H9 (cell line): ENCODE measurements at regions not wholly inside any gene's neighbourhood (a gene's known extent, or its start where the extent isn't known, plus 50 kb on each side); places are given as distances from the start of the nearest gene placed in this dataset.

Experiments used
- DNase-seq: peaks from one replicate; pipeline ENCODE4 v3.0.0-alpha.2; 2017
- H2AFZ ChIP-seq: one replicate; pipeline ENCODE4 v1.6.1; 2013; ENCODE audit warnings: mild to moderate bottlenecking, low read length, control low read depth, moderate library complexity
- H2AK5ac ChIP-seq: 2 replicates; pipeline ENCODE4 v1.6.1; 2013; ENCODE audit warnings: low read length, control low read depth, mixed read lengths; ENCODE audit not compliant: insufficient read length
- H2BK120ac ChIP-seq: one replicate; pipeline ENCODE4 v1.6.1; 2013; ENCODE audit warnings: low read depth, mild to moderate bottlenecking, low read length, control low read depth, inconsistent platforms; ENCODE audit not compliant: poor library complexity, severe bottlenecking
- H2BK12ac ChIP-seq: 2 replicates; pipeline ENCODE4 v1.6.1; 2013; ENCODE audit warnings: low read length, control low read depth, mixed read lengths, low read depth; ENCODE audit not compliant: insufficient read length
- H2BK15ac ChIP-seq: 2 replicates; pipeline ENCODE4 v1.6.1; 2013; ENCODE audit warnings: low read depth, low read length, control low read depth
- H2BK20ac ChIP-seq: one replicate; pipeline ENCODE4 v1.6.1; 2013; ENCODE audit warnings: low read depth, mild to moderate bottlenecking, low read length, control low read depth, inconsistent platforms; ENCODE audit not compliant: poor library complexity, severe bottlenecking
- H2BK5ac ChIP-seq: 2 replicates; pipeline ENCODE4 v1.6.1; 2013; ENCODE audit warnings: low read length, control low read depth, mixed read lengths; ENCODE audit not compliant: insufficient read length
- H3K14ac ChIP-seq: 2 replicates; pipeline ENCODE4 v1.6.1; 2013; ENCODE audit warnings: low read length, control low read depth; ENCODE audit not compliant: insufficient read depth
- H3K18ac ChIP-seq: 2 replicates; pipeline ENCODE4 v1.6.1; 2013; ENCODE audit warnings: low read depth, mild to moderate bottlenecking, mixed read lengths, low read length, control low read depth; ENCODE audit not compliant: insufficient read length
- H3K23ac ChIP-seq: 2 replicates; pipeline ENCODE4 v1.6.1; 2013; ENCODE audit warnings: low read length, control low read depth, mixed read lengths, low read depth; ENCODE audit not compliant: insufficient read length
- H3K23me2 ChIP-seq: 2 replicates; pipeline ENCODE4 v1.6.1; 2013; ENCODE audit warnings: low read depth, mild to moderate bottlenecking, mixed read lengths, low read length, control low read depth; ENCODE audit not compliant: insufficient read length, poor library complexity, severe bottlenecking
- H3K27ac ChIP-seq: 2 replicates; pipeline ENCODE4 v1.5.1; 2013; ENCODE audit warnings: low read length, control low read depth, mixed read lengths, low read depth; ENCODE audit not compliant: insufficient read length
- H3K27me3 ChIP-seq: 2 replicates; pipeline ENCODE4 v1.6.1; 2013; ENCODE audit warnings: low read length, control low read depth, inconsistent platforms; ENCODE audit not compliant: insufficient read depth
- H3K4ac ChIP-seq: 2 replicates; pipeline ENCODE4 v1.6.1; 2013; ENCODE audit warnings: low read depth, mild to moderate bottlenecking, control low read depth, inconsistent platforms, low read length, moderate library complexity
- H3K4me1 ChIP-seq: 2 replicates; pipeline ENCODE4 v1.6.1; 2013; ENCODE audit warnings: low read length, control low read depth, inconsistent platforms; ENCODE audit not compliant: insufficient read depth
- H3K4me2 ChIP-seq: 2 replicates; pipeline ENCODE4 v1.6.1; 2013; ENCODE audit warnings: low read length, control low read depth, mixed read lengths; ENCODE audit not compliant: insufficient read length, insufficient read depth
- H3K56ac ChIP-seq: 2 replicates; pipeline ENCODE4 v1.6.1; 2013; ENCODE audit warnings: low read depth, mild to moderate bottlenecking, mixed read lengths, low read length, control low read depth; ENCODE audit not compliant: insufficient read length
- H3K79me1 ChIP-seq: 2 replicates; pipeline ENCODE4 v1.6.1; 2013; ENCODE audit warnings: low read depth, mild to moderate bottlenecking, moderate library complexity, low read length, control low read depth, inconsistent platforms; ENCODE audit not compliant: insufficient read depth, poor library complexity, severe bottlenecking
- H3K79me2 ChIP-seq: 2 replicates; pipeline ENCODE4 v1.6.1; 2013; ENCODE audit warnings: low read length, control low read depth, inconsistent platforms; ENCODE audit not compliant: insufficient read depth
- H3K9ac ChIP-seq: 2 replicates; pipeline ENCODE4 v1.6.1; 2013; ENCODE audit warnings: low read length, control low read depth, mixed read lengths; ENCODE audit not compliant: insufficient read length; ENCODE audit errors: extremely low read depth
- H3K9me3 ChIP-seq: one replicate; pipeline ENCODE4 v1.6.1; 2013; ENCODE audit warnings: low read depth, low read length, inconsistent platforms; ENCODE audit not compliant: control insufficient read depth
- H3T11ph ChIP-seq: one replicate; pipeline ENCODE4 v1.6.1; 2013; ENCODE audit warnings: mild to moderate bottlenecking, low read length, control low read depth, inconsistent platforms
- H4K20me1 ChIP-seq: one replicate; pipeline ENCODE4 v1.6.1; 2013; ENCODE audit not compliant: control insufficient read depth, insufficient read length, insufficient read depth
- H4K5ac ChIP-seq: 2 replicates; pipeline ENCODE4 v1.6.1; 2013; ENCODE audit warnings: low read depth, mild to moderate bottlenecking, mixed read lengths, low read length, control low read depth; ENCODE audit not compliant: insufficient read length
- H4K8ac ChIP-seq: replicated peaks from 2 replicates; pipeline ENCODE4 v1.6.1; 2013; ENCODE audit warnings: low read length, control low read depth, mixed read lengths, low read depth; ENCODE audit not compliant: insufficient read length
- H4K91ac ChIP-seq: 2 replicates; pipeline ENCODE4 v1.6.1; 2013; ENCODE audit warnings: low read depth, mild to moderate bottlenecking, moderate library complexity, mixed read lengths, low read length, control low read depth; ENCODE audit not compliant: insufficient read length
- H3K27ac Mint-ChIP-seq, 3 experiments: 2 replicates in 2 of 3; 3 replicates in 1 of 3; pipeline ENCODE4 v1.8.0; 2020 to 2021; ENCODE audit warnings: mixed read lengths in 3 of 3, mild to moderate bottlenecking in 1 of 3, moderate library complexity in 1 of 3
- H3K27me3 Mint-ChIP-seq: 2 replicates; pipeline ENCODE4 v1.8.0; 2021; ENCODE audit warnings: low read depth, mild to moderate bottlenecking, moderate library complexity, mixed read lengths
- H3K36me3 Mint-ChIP-seq, 3 experiments: 2 replicates in 2 of 3; 3 replicates in 1 of 3; pipeline ENCODE4 v1.8.0; 2020 to 2021; ENCODE audit warnings: low read depth in 3 of 3, mixed read lengths in 3 of 3; ENCODE audit not compliant: insufficient read depth in 1 of 3
- H3K4me1 Mint-ChIP-seq, 2 experiments: 2 replicates each; pipeline ENCODE4 v1.8.0; 2020; ENCODE audit warnings: mixed read lengths in 2 of 2
- H3K4me3 Mint-ChIP-seq, 2 experiments: 2 replicates in 1 of 2; 3 replicates in 1 of 2; pipeline ENCODE4 v1.8.0; 2020 to 2021; ENCODE audit warnings: mild to moderate bottlenecking in 2 of 2, mixed read lengths in 2 of 2, moderate library complexity in 1 of 2
- H3K9me3 Mint-ChIP-seq, 2 experiments: 2 replicates in 1 of 2; 3 replicates in 1 of 2; pipeline ENCODE4 v1.8.0; 2020; ENCODE audit warnings: mild to moderate bottlenecking in 2 of 2, mixed read lengths in 2 of 2, moderate library complexity in 1 of 2
- CTCF ChIP-seq: fragments of 200-600 bp; sonication (generic); conservative IDR thresholded peaks from 3 replicates; pipeline ENCODE4 v1.8.0; 2021; ENCODE audit warnings: antibody characterized with exemption, mild to moderate bottlenecking
- WGBS: extraction: QIAGEN DNeasy Blood & Tissue Kit; methylation state at CpG from one replicate; pipeline ENCODE4 v1.1.7; 2013; ENCODE audit warnings: missing lambda C conversion rate, low lambda C conversion rate, mixed read lengths; ENCODE audit not compliant: insufficient read length; ENCODE audit errors: extremely low coverage; 5-methylcytosine and 5-hydroxymethylcytosine counted together

- Histone ChIP-seq H3K79me1 (no peaks in the 10 kb centered on the region), H2BK20ac (no peak overlapping the region), H2BK5ac (no peak overlapping the region), H4K20me1 (no peaks in the 10 kb centered on the region), H3K27ac (no peak overlapping the region), H2AFZ (no peak overlapping the region), H3K18ac (no peak overlapping the region), H3K56ac (no peak overlapping the region), H2AK5ac (no peak overlapping the region), H2BK12ac (no peak overlapping the region), H3K4me1 (no peaks in the 10 kb centered on the region), H3K4ac (no peak overlapping the region), H2BK15ac (no peak overlapping the region), H3K9me3 (peaks cover 3% of the 10 kb centered on the region), H3K23ac (no peak overlapping the region), H3K4me2 (no peak overlapping the region), H3T11ph (no peak overlapping the region), H4K91ac (no peak overlapping the region), H3K9ac (no peak overlapping the region), H3K79me2 (no peaks in the 10 kb centered on the region), H4K8ac (no peak overlapping the region), H2BK120ac (no peak overlapping the region), H3K27me3 (no peaks in the 10 kb centered on the region), H3K14ac (no peak overlapping the region), H4K5ac (no peak overlapping the region), H3K23me2 (no peaks in the 10 kb centered on the region)
- Mint-ChIP-seq H3K4me3 (no peak overlapping the region), H3K36me3 (peaks cover 0 to 12% (median 6%) of the 10 kb centered on the region in 3 experiments; a peak in 3 of 7 replicates), H3K9me3 (peaks cover 11 to 15% of the 10 kb centered on the region in 2 experiments), H3K4me1 (no peaks in the 10 kb centered on the region), H3K27ac (no peak overlapping the region), H3K27me3 (no peaks in the 10 kb centered on the region)
- WGBS, result no CpG with 5 or more reads among the region's 4 CpGs
- TF ChIP-seq CTCF, result no peak
- DNase-seq, result no peak
These were observed 370.7 kb upstream of the TSHZ2 start for GRCh38 chr20:52601295-52601971.
